PC-3 (cell line): ENCODE measurements at regions not wholly inside any gene's neighbourhood (a gene's known extent, or its start where the extent isn't known, plus 50 kb on each side); places are given as distances from the start of the nearest gene placed in this dataset.

Experiments
- ATAC-seq: fragments of 200-7000 bp; cut with Tn5 transposase; 2 replicates; pipeline ENCODE4 v1.9.1; 2020; ENCODE audit warnings: mild to moderate bottlenecking, moderate library complexity
- BruUV-seq: library from RNA; stranded (reverse); fragments of 400-500 nt; replicated peaks from 2 replicates; lab custom pipeline; 2021; lab: Mats Ljungman, UMichigan
- CTCF ChIA-PET: fragments of 300-600 bp; sonication (Branson Sonifier 250); formaldehyde crosslinking; loops from one replicate; lab custom pipeline; 2022; ENCODE audit warnings: antibody characterized with exemption; lab: Charles Lee
- POLR2A ChIA-PET: fragments of 300-600 bp; sonication (Branson Sonifier 250); formaldehyde crosslinking; loops from one replicate; lab custom pipeline; 2022; ENCODE audit warnings: antibody characterized with exemption; ENCODE audit not compliant: unreplicated experiment; lab: Charles Lee
- DNase-seq: peaks from one replicate; pipeline ENCODE4 v3.0.0-alpha.2; 2015
- H2AFZ ChIP-seq: fragments of 300-600 bp; sonication (generic); 2 replicates; pipeline ENCODE4 v1.6.0; 2016; ENCODE audit warnings: antibody characterized with exemption, low read length
- H3F3A ChIP-seq: fragments of 300-600 bp; sonication (generic); one replicate; pipeline ENCODE4 v1.6.0; 2017; ENCODE audit warnings: antibody characterized with exemption, low read length, control low read depth, mild to moderate bottlenecking; ENCODE audit not compliant: unreplicated experiment
- H3K27ac ChIP-seq: fragments of 300-600 bp; sonication (generic); 2 replicates; pipeline ENCODE4 v1.5.1; 2016; ENCODE audit warnings: mild to moderate bottlenecking, low read length
- H3K27me3 ChIP-seq: fragments of 300-600 bp; sonication (generic); 2 replicates; pipeline ENCODE4 v1.6.1; 2016; ENCODE audit warnings: low read length, mixed read lengths
- H3K36me3 ChIP-seq: fragments of 300-600 bp; sonication (generic); 2 replicates; pipeline ENCODE4 v1.6.1; 2016; ENCODE audit warnings: low read depth, mixed run types, low read length, mixed read lengths
- H3K4me1 ChIP-seq: fragments of 300-600 bp; sonication (generic); 2 replicates; pipeline ENCODE4 v1.5.1; 2016; ENCODE audit warnings: low read length; ENCODE audit not compliant: insufficient read depth
- H3K4me2 ChIP-seq: fragments of 300-600 bp; sonication (generic); 2 replicates; pipeline ENCODE4 v1.6.0; 2016; ENCODE audit warnings: low read length
- H3K4me3 ChIP-seq: fragments of 300-600 bp; sonication (generic); 2 replicates; pipeline ENCODE4 v1.5.1; 2016; ENCODE audit warnings: mild to moderate bottlenecking, low read length, mixed read lengths
- H3K79me2 ChIP-seq: fragments of 300-600 bp; sonication (generic); 2 replicates; pipeline ENCODE4 v1.6.1; 2017; ENCODE audit warnings: low read length, mixed read lengths
- H3K9ac ChIP-seq: fragments of 300-600 bp; sonication (generic); 2 replicates; pipeline ENCODE4 v1.6.0; 2016; ENCODE audit warnings: mild to moderate bottlenecking, low read length
- H3K9me2 ChIP-seq: fragments of 300-600 bp; sonication (generic); replicated peaks from 2 replicates; pipeline ENCODE4 v1.6.1; 2016; ENCODE audit warnings: mixed run types, low read length, mixed read lengths
- H3K9me3 ChIP-seq: fragments of 300-600 bp; sonication (generic); 2 replicates; pipeline ENCODE4 v1.6.1; 2016; ENCODE audit warnings: low read length, mixed read lengths
- H4K20me1 ChIP-seq: fragments of 300-600 bp; sonication (generic); 2 replicates; pipeline ENCODE4 v1.6.1; 2016; ENCODE audit warnings: low read length, mixed read lengths
- CTCF ChIP-seq: fragments of 300-600 bp; sonication (generic); conservative IDR thresholded peaks from 2 replicates; pipeline ENCODE4 v1.5.1; 2017; ENCODE audit warnings: antibody characterized with exemption, low read depth, mild to moderate bottlenecking, low read length
- EZH2 ChIP-seq: fragments of 300-600 bp; sonication (generic); IDR thresholded peaks from one replicate; pipeline ENCODE4 v1.6.1; 2017; ENCODE audit warnings: antibody characterized with exemption, mild to moderate bottlenecking, low read length; ENCODE audit not compliant: unreplicated experiment
- EZH2phosphoT487 ChIP-seq: fragments of 300-600 bp; sonication (generic); IDR thresholded peaks from 2 replicates; pipeline ENCODE4 v1.6.1; 2018; ENCODE audit warnings: mild to moderate bottlenecking, antibody characterized with exemption, low read length, borderline replicate concordance
- intact Hi-C: fragments of 100-400 bp; cut with micrococcal nuclease; formaldehyde crosslinking; loops from 2 replicates; pipeline ENCODE4 v1.9.0; 2023

- Histone ChIP-seq H3K27ac (no peak overlapping the region), H3K27me3 (no peaks in the 10 kb centered on the region), H3K9ac (no peak overlapping the region), H3K9me3 (no peaks in the 10 kb centered on the region), H3K9me2 (no peaks in the 10 kb centered on the region), H4K20me1 (no peaks in the 10 kb centered on the region), H3K79me2 (no peaks in the 10 kb centered on the region), H3K4me3 (no peak overlapping the region), H3K4me1 (no peaks in the 10 kb centered on the region), H3K36me3 (no peaks in the 10 kb centered on the region), H3K4me2 (no peak overlapping the region), H3F3A (no peaks in the 10 kb centered on the region), H2AFZ (no peak overlapping the region)
- no TSS peak for BruUV-seq
- ATAC-seq (no peak), DNase-seq (no peak)
- intact Hi-C loops, result no loop called here
- POLR2A ChIA-PET, result no interaction called here
- TF ChIP-seq CTCF (no peak), EZH2phosphoT487 (no peak), EZH2 (no peak)
- CTCF ChIA-PET, result no interaction called here
These were observed 50.7 kb upstream of the PLPP4 start for GRCh38 chr10:120406376-120406775.
